ENCODE measurements at regions not wholly inside any gene's neighbourhood (a gene's known extent, or its start where the extent isn't known, plus 50 kb on each side); places are given as distances from the start of the nearest gene placed in this dataset.

DNA sequence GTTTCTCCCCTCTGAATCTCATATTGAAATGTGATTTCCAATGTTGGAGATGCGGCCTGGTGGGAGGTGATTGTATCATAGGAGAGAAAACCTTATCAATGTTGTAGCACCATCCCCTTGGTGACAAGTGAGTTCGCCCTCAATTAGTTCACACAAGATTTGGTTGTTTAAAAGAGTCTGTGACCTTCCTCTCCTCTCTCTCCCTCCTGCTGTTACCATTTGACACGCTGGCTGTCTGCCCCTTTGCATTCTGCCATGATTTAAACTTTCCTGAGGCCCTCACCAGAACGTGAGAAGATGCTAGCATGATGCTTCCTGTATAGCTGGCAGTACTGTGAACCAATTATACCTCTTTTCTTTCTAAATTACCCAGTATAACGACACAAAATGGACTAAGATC lies 730.9 kb upstream of the PRMT6 start:
- Histone ChIP-seq H3K27ac (ENCODE audit: low read depth in 1 of 2, low read length in 2 of 2) (no peak overlapping the region), H3K9me3 (replicated peaks in 1 of 2; ENCODE audit: control insufficient read depth in 1 of 2, insufficient read depth in 1 of 2, low read length in 2 of 2) (peaks cover 9 to 15% of the 10 kb centered on the region in 2 donors), H4K20me1 (ENCODE audit: insufficient read depth, low read length) (no peaks in the 10 kb centered on the region), H3K4me2 (replicated peaks; ENCODE audit: extremely low read depth, low read length, poor library complexity, severe bottlenecking) (no peak overlapping the region), H3K79me2 (ENCODE audit: insufficient read depth, low read length) (no peaks in the 10 kb centered on the region), H3K27me3 (ENCODE audit: control insufficient read depth in 2 of 2, insufficient read depth in 2 of 2, low read length in 2 of 2) (no peaks in the 10 kb centered on the region), H3K4me1 (ENCODE audit: control insufficient read depth in 1 of 2, insufficient read depth in 2 of 2, low read length in 2 of 2) (no peaks in the 10 kb centered on the region), H2AFZ (ENCODE audit: insufficient read depth, low read depth, low read length, poor library complexity, severe bottlenecking) (no peak overlapping the region), H3K4me3 (replicated peaks in 1 of 3; ENCODE audit: low read depth in 2 of 3, low read length in 3 of 3) (no peak overlapping the region), H3K9ac (ENCODE audit: insufficient read depth, low read length, poor library complexity, severe bottlenecking) (no peak overlapping the region), H3K36me3 (replicated peaks in 1 of 2; ENCODE audit: control insufficient read depth in 1 of 2, insufficient read depth in 2 of 2, low read length in 2 of 2) (no peaks in the 10 kb centered on the region)
- H3K27ac Mint-ChIP-seq: no peak overlapping the region
- no peak overlapping the region for H3K4me3 Mint-ChIP-seq
- H3K4me1 Mint-ChIP-seq: no peaks in the 10 kb centered on the region
- peaks cover 0 to 13% (median 5%) of the 10 kb centered on the region in 7 donors for H3K9me3 Mint-ChIP-seq
- DNase-seq: no peak
- H3K27me3 Mint-ChIP-seq (ENCODE audit: low read depth in 3 of 3): no peaks in the 10 kb centered on the region
- TF ChIP-seq, protein P1, sequence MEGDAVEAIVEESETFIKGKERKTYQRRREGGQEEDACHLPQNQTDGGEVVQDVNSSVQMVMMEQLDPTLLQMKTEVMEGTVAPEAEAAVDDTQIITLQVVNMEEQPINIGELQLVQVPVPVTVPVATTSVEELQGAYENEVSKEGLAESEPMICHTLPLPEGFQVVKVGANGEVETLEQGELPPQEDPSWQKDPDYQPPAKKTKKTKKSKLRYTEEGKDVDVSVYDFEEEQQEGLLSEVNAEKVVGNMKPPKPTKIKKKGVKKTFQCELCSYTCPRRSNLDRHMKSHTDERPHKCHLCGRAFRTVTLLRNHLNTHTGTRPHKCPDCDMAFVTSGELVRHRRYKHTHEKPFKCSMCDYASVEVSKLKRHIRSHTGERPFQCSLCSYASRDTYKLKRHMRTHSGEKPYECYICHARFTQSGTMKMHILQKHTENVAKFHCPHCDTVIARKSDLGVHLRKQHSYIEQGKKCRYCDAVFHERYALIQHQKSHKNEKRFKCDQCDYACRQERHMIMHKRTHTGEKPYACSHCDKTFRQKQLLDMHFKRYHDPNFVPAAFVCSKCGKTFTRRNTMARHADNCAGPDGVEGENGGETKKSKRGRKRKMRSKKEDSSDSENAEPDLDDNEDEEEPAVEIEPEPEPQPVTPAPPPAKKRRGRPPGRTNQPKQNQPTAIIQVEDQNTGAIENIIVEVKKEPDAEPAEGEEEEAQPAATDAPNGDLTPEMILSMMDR (IDR thresholded peaks at IDR 0.05): no peak
- H3K36me3 Mint-ChIP-seq: no peaks in the 10 kb centered on the region
- intact Hi-C loops (cut with micrococcal nuclease): no loop called here
- WGBS (ENCODE audit: insufficient coverage): 22% methylated on average over 3 of the region's 5 CpGs

DNA sequence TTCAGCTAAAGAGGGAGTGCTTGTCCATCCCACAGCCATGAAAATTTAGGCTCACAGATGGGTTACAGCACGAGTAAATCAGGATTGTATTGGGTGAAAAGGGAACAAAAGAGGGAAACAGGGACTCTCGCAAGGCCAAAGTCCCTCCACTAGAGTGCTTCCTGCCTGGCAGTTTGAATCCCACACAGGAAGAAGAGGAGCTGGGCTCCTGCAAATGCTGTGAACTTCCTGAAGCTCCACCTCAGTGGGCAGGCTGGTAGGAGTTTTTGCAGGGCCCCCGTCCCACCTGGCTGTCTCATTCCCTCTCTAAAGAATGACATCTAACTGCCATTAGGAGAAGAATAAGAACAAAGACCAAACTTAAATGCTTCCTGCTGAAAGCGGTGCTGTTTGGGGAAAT lies 712.0 kb upstream of the PRMT6 start:
- H3K9me3 Mint-ChIP-seq: peaks cover 3 to 14% (median 6%) of the 10 kb centered on the region in 7 donors
- no peak for DNase-seq

More for the DNA sequence above, 712.0 kb upstream of the PRMT6 start:
- 33% methylated on average over 1 of the region's 4 CpGs for WGBS (ENCODE audit: insufficient coverage)
- Histone ChIP-seq H3K36me3 (replicated peaks in 1 of 2; ENCODE audit: control insufficient read depth in 1 of 2, insufficient read depth in 2 of 2, low read length in 2 of 2) (no peaks in the 10 kb centered on the region), H3K4me1 (ENCODE audit: control insufficient read depth in 1 of 2, insufficient read depth in 2 of 2, low read length in 2 of 2) (no peaks in the 10 kb centered on the region), H3K4me2 (replicated peaks; ENCODE audit: extremely low read depth, low read length, poor library complexity, severe bottlenecking) (no peak overlapping the region), H4K20me1 (ENCODE audit: insufficient read depth, low read length) (no peaks in the 10 kb centered on the region), H3K27me3 (ENCODE audit: control insufficient read depth in 2 of 2, insufficient read depth in 2 of 2, low read length in 2 of 2) (no peaks in the 10 kb centered on the region), H3K27ac (ENCODE audit: low read depth in 1 of 2, low read length in 2 of 2) (no peak overlapping the region), H3K9me3 (replicated peaks in 1 of 2; ENCODE audit: control insufficient read depth in 1 of 2, insufficient read depth in 1 of 2, low read length in 2 of 2) (peaks cover 14 to 21% of the 10 kb centered on the region in 2 donors), H3K79me2 (ENCODE audit: insufficient read depth, low read length) (no peaks in the 10 kb centered on the region), H2AFZ (ENCODE audit: insufficient read depth, low read depth, low read length, poor library complexity, severe bottlenecking) (no peak overlapping the region), H3K4me3 (replicated peaks in 1 of 3; ENCODE audit: low read depth in 2 of 3, low read length in 3 of 3) (no peak overlapping the region), H3K9ac (ENCODE audit: insufficient read depth, low read length, poor library complexity, severe bottlenecking) (no peak overlapping the region)
- TF ChIP-seq, protein P1 (IDR thresholded peaks at IDR 0.05): no peak
- H3K27me3 Mint-ChIP-seq (ENCODE audit: low read depth in 3 of 3): peaks cover 0 to 2% (median 1%) of the 10 kb centered on the region in 3 donors
- no peak overlapping the region for H3K27ac Mint-ChIP-seq
- H3K4me3 Mint-ChIP-seq: no peak overlapping the region
- H3K4me1 Mint-ChIP-seq: no peaks in the 10 kb centered on the region
- intact Hi-C loops (cut with micrococcal nuclease): no loop called here
- H3K36me3 Mint-ChIP-seq: no peaks in the 10 kb centered on the region
